ENCODE measurements at regions not wholly inside any gene's neighbourhood (a gene's known extent, or its start where the extent isn't known, plus 50 kb on each side); places are given as distances from the start of the nearest gene placed in this dataset.

GRCh38 chr11:25899617-25900160 lies 432.2 kb upstream of the ANO3 start:
- no peak for TF ChIP-seq CTCF (IDR thresholded peaks at IDR 0.05)
- no peaks in the 10 kb centered on the region for H3K36me3 ChIP-seq
- DNase-seq (ENCODE audit: low spot score) (no peak), ATAC-seq (ENCODE audit: insufficient number of reproducible peaks, low FRiP score, low read depth) (no peak)
- H3K4me1 ChIP-seq (ENCODE audit: control insufficient read depth in 1 of 2, low read depth in 2 of 2): no peaks in the 10 kb centered on the region
- no peak overlapping the region for H3K4me3 ChIP-seq
- H3K27me3 ChIP-seq (replicated peaks; ENCODE audit: insufficient read depth): no peaks in the 10 kb centered on the region
- no peak overlapping the region for H3K27ac ChIP-seq
- H3K9me3 ChIP-seq: no peaks in the 10 kb centered on the region

DNA sequence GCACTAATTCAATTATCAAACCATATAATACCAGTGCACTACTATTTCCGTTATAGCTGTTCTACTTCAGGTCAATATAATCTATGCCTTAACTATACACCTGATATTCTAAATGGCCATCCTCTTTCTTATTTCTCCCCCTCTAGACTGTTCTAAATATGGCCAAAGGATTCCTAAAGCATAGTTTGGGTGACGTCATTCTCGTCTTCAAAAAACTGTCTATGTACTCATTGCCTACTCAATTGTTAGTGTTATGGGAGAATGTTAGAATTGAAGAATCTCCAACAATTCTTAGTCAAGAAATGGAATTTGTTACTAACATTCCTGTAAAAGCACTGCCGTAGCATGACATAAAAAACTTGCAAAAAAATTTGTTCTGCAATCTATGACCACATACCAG lies 431.1 kb upstream of the ANO3 start:
- no peaks in the 10 kb centered on the region for H3K27me3 ChIP-seq (replicated peaks; ENCODE audit: insufficient read depth)
- H3K4me1 ChIP-seq (ENCODE audit: control insufficient read depth in 1 of 2, low read depth in 2 of 2): no peaks in the 10 kb centered on the region
- H3K36me3 ChIP-seq: no peaks in the 10 kb centered on the region
- TF ChIP-seq CTCF (IDR thresholded peaks at IDR 0.05): no peak
- no peak overlapping the region for H3K4me3 ChIP-seq
- DNase-seq (ENCODE audit: low spot score) (no peak), ATAC-seq (ENCODE audit: insufficient number of reproducible peaks, low FRiP score, low read depth) (no peak)
- H3K9me3 ChIP-seq: no peaks in the 10 kb centered on the region
- no peak overlapping the region for H3K27ac ChIP-seq

DNA sequence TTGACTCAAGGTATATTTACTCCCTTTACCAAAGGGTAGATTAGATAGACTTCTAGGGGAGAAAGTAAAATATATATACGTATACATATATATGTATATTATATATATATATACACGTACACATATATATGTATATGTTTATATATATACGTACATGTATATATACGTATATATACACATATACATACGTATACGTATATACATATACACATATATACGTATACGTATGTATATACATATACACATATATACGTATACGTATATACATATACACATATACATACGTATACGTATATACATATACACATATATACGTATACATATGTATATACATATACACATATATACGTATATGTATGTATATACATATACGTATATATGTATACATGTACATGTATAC lies 430.5 kb upstream of the ANO3 start:
- Histone ChIP-seq H3K4me1 (ENCODE audit: control insufficient read depth in 1 of 2, low read depth in 2 of 2) (no peaks in the 10 kb centered on the region), H3K9me3 (no peaks in the 10 kb centered on the region), H3K27ac (no peak overlapping the region), H3K4me3 (no peak overlapping the region), H3K36me3 (no peaks in the 10 kb centered on the region), H3K27me3 (replicated peaks; ENCODE audit: insufficient read depth) (no peaks in the 10 kb centered on the region)
- DNase-seq (ENCODE audit: low spot score) (no peak), ATAC-seq (ENCODE audit: insufficient number of reproducible peaks, low FRiP score, low read depth) (no peak)
- no peak for TF ChIP-seq CTCF (IDR thresholded peaks at IDR 0.05)

DNA sequence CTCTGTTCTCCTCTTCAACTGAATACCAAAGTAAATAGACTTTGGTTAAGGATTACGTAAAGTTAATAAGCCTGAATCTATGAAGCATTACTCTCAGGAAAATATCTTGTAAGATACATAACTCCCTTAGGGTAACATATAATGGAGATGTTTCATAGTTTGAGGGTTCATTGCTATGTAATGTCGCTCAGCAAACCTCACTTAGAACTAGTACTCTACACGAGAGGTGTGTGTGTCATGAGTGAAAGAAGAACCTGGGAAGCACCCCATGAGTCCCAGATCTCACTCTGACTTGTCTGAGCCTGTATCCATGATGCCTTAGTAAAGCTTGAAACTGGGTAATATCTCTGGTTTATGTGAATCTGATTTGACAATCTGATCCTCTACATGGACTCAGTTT lies 429.5 kb upstream of the ANO3 start:
- no peaks in the 10 kb centered on the region for H3K4me1 ChIP-seq (ENCODE audit: control insufficient read depth in 1 of 2, low read depth in 2 of 2)
- H3K4me3 ChIP-seq: no peak overlapping the region
- no peak for TF ChIP-seq CTCF (IDR thresholded peaks at IDR 0.05)
- H3K9me3 ChIP-seq: no peaks in the 10 kb centered on the region
- no peaks in the 10 kb centered on the region for H3K36me3 ChIP-seq
- DNase-seq (ENCODE audit: low spot score): no peak
- H3K27me3 ChIP-seq (replicated peaks; ENCODE audit: insufficient read depth): no peaks in the 10 kb centered on the region
- no peak overlapping the region for H3K27ac ChIP-seq
- ATAC-seq (ENCODE audit: insufficient number of reproducible peaks, low FRiP score, low read depth): no peak

DNA sequence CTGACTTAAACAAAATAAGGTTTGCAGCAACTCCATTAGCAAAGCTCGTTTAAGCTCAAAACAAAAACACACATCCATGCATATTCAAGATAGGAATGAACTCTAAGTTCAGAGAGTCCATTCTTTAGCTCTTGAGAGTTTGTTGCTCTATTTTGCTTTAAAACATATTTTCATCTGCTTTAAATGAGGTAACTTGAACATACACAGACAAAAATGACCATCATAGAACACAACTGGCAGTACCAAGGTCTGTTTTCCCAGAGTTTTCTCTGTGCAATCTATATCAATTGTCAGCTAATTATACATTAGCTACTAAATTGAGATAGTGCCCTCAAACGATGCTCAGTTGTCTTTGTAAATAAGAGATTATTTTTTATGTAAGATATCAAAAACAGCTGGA lies 423.2 kb upstream of the ANO3 start:
- H3K4me1 ChIP-seq (ENCODE audit: control insufficient read depth in 1 of 2, low read depth in 2 of 2): no peaks in the 10 kb centered on the region
- no peak overlapping the region for H3K4me3 ChIP-seq
- ATAC-seq (ENCODE audit: insufficient number of reproducible peaks, low FRiP score, low read depth): no peak
- H3K27ac ChIP-seq: no peak overlapping the region
- TF ChIP-seq CTCF (IDR thresholded peaks at IDR 0.05): no peak
- no peaks in the 10 kb centered on the region for H3K36me3 ChIP-seq
- H3K27me3 ChIP-seq (replicated peaks; ENCODE audit: insufficient read depth): no peaks in the 10 kb centered on the region
- DNase-seq (ENCODE audit: low spot score): no peak
- no peaks in the 10 kb centered on the region for H3K9me3 ChIP-seq

Data from thoracic aorta (tissue), 2 donors.